ENCODE measurements at regions not wholly inside any gene's neighbourhood (a gene's known extent, or its start where the extent isn't known, plus 50 kb on each side); places are given as distances from the start of the nearest gene placed in this dataset.

DNA sequence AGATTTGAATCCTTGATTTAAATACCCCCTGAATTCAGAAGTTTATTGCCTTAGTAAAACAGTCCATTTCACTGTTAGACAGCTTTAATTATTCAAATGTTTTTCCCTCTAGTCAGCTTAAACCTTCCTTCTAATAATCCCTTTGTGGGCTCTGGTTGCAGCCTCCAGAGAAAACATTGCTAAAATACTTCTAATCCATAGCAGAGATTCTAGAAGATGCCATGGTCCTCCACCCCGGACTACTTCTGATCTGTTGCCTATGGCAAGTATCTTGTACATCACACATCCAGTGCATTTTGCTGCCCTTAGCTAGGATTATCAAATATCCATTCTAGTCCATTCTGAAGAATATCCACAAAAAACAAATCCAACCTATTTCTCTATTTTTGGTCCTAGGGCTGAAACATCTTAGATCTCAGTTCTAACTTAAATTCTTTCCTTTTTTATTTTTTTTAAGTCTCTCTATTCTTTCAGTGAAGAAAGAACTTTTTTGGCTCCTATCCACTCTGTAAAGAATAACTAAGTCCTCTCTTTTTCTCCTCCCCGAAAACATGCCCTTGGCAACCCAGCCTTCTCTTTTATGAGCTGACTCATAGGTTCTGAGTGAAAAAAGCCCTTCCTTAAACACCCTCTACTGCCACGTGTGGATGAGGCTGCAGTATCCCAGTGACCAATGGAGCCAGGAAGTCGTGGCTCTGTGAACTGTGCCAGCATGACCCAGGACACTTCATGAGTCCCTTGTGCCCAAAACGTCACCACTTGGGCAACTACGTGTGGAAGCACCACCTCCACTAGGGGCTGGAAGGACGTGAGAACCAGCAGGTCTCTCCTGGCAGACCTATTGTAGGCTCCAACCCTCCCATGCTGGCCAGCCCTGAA is 349.8 kb downstream of the TNS1 start:
- DNase-seq: no peak

DNA sequence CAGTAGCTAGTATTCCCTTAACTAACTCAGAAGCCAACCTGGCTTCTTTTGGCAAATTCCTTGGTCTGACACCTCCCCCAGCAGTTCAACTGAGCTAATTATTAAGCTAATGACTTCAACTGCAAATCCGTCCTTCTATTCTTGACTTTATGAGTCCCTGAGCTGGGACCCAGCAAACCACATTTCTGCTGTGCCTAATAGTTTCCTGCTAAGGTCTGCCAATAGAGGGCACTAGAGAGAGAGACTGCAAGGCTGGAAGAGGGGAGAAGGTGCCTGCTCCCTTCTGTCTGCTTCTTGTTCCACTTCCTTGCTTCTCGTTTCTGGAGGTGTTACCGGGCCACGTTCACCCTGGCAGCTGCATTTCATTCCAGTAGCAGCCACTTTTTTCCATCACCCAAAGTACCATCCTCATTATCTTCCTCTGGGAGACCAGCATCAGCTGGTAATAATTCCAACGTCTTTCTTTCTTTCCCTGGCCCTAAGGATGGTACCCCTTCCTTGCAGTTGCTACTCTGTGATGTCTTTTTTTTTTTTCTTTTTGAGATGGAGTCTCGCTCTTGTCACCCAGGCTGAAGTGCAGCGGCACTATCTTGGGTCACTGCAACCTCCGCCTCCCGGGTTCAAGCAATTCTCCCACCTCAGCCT is 352.0 kb downstream of the TNS1 start:
- DNase-seq: no peak

DNA sequence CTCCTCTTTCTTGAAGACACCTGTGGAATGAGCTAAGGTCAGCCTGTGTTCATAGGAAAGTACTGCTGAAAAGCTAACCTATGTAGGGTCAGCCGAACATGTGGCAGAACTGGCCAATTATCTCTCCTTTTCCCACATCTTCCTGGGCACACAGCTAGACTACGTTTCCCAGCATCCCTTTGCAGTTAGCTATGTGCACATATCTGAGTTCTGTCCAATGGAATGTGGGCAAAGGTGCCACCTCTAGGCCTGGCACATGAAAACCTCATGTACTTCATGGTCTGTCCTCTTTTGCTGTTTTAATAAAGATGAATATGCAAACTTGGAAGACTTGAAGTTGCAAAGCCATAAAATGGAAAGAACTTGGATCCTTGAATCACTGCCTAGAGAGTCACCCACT is 352.6 kb downstream of the TNS1 start:
- no peak for DNase-seq

DNA sequence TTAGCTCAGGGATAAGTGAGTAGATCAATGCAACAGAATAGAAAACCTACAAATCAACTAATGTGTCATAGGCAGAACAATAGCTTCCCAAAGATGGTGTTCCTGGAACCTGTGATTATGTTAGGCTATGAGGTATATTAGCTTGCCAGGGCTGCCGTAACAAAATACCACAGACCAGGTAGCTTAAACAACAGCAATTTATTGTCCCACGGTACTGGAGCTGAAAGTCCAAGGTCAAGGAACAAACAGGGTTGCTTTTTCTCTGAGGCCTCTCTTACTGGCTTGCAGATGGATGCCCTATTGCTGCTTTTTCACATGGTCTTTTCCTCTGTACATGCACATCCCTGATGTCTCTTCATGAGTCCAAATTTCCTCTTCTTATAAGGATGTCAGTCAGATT is 354.9 kb downstream of the TNS1 start:
- no peak for DNase-seq

DNA sequence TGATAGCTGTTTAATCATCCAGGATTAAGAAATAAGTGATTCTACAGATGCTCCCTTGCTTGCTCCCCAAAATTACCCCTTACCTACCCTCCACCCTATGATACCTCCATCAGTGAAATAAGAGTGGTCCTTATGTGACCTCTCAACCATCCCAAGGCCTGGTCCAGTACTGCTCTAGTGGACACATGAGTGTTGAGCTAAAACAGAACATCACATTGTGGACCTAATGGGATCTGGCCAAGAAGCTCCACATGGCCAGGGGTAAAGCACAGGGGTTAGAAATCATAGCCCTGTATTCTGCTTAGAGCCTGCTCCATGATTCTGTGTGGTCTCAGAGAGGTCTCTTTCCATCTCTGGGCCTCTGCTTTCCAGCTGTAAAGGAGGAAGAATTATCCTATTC is 355.6 kb downstream of the TNS1 start:
- no peak for DNase-seq

DNA sequence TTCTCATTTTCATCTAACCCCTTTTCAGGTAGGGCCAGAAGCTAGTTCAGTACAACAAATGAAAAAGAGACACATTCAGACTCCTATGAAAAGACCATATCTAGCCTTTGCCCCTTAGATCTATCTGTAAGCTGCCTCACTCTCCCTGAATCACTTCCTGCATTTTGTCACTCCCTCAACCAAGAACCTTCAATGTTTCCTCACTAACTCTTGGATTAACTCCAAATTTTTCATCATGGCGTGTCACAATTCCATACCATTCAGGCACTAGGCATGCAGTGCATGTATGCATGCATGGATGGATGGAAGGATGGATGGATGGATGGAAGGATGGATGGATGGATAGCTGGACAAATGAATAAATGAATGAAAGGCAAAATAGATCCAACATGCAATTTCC is 356.9 kb downstream of the TNS1 start:
- no peak for DNase-seq

DNA sequence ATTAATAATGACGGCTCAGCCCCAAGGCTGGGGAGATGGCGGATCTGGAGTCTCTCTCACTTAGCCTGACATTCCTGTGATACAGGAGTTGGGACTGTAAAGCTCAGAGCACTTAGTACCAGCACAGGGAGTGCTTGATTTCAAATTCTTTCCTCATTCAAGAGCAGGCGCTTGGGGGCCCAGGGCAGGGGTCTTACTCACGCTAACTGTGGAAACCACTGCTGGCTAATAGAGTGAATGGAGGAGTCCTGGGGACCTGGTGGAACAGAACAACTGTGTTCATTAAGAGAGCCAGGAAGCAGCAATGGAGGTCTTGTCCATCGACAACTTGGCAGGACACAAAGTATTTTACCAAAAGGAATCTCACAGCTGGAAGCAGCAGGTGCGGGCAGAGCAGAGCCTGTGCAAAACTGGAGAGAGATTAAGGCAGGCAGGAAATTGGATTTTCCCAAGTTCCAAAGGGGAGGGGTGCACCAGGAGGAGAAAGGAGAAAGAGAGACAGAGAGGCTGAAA is 358.9 kb downstream of the TNS1 start:
- DNase-seq: no peak

DNA sequence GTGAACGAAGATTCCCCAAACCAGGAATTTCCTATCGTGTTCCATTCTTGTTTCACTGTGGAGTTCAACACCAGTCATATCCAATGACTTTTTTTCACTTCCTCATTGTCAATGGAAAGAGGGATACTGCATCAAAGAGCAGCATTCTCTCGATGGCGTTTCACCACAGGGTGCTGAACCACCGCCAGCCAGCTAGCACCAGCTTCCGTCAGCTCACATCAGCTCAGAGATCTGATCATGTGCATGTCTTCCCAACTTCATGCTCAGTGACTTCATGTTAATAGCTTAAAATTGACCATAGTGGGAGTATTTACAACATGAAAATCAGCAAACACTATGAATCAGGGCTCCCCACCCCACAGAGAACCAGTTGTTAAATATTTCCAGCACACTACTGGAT is 359.9 kb downstream of the TNS1 start:
- no peak for DNase-seq

DNA sequence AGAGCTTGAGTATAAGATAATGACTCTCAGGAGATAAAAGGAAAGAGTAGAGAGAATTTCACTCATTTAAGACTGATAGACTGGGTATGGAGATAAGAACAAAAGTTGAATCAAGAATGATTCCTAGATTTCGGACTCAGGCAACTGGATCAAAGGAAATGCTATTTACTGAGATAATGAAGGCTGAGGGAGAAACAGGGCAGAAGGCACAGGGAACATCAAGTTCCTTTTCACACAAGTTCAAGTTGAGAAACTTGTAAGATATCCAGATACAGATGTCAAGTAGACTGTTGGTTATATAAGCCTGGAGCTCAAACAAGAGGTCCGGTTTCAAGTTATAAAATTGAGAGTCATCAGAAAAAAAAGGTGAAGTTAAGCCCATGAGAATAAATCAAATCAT is 360.8 kb downstream of the TNS1 start:
- no peak for DNase-seq

DNA sequence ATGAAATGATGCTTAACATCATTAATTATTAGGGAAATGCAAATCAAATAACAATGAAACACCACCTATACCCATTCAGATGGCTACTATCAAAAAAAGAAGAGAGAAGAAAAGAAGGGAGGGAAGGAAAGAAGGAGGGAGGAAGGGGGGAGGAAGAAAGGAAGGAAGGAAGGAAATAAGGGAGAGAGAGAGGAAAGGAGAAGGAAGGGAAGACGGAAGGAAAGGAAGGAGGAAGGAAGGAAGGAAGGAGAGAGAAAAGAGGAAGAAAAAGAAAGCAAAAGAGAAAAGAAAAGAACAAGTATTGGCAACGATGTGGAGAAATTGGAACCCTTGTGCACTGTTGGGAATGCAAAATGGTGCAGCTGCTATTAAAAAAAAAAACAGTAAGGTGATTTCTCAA is 363.3 kb downstream of the TNS1 start:
- DNase-seq: no peak

DNA sequence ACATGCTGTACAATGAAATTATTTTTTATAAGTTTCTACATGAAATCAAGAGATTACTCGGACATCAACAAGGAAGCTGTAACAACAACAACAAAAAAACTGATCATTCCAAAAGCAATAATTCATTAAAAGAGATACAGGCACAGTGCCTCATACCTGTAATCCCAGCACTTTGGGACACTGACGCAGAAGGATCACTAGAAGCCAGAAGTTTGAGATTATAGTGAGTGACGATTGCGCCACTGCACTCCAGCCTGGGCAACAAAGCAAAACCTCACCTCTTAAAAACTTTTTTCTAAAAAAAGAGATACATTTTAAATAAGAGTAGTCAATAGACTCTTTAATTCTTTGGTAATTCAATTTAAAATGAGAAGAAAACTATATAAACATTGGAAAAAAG is 364.3 kb downstream of the TNS1 start:
- DNase-seq: no peak

DNA sequence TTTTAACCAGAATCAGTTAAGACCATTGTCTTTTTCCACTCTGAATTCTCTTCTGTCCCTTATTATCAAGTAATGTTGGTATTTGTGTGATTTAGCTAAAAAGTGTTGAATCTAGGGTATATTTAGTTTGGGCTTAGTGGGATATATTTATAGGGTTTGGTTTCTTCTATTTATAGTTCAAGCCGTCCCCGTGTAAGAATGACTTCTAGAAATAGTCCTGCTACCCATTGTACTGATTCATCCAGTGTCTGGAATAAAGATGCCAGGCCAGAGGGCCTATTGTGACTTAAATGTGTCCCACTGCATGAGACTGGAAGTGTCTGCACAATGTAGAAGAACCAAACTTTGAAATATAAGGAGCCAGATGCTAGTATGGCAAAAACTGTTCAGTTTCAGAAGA is 364.8 kb downstream of the TNS1 start:
- no peak for DNase-seq

DNA sequence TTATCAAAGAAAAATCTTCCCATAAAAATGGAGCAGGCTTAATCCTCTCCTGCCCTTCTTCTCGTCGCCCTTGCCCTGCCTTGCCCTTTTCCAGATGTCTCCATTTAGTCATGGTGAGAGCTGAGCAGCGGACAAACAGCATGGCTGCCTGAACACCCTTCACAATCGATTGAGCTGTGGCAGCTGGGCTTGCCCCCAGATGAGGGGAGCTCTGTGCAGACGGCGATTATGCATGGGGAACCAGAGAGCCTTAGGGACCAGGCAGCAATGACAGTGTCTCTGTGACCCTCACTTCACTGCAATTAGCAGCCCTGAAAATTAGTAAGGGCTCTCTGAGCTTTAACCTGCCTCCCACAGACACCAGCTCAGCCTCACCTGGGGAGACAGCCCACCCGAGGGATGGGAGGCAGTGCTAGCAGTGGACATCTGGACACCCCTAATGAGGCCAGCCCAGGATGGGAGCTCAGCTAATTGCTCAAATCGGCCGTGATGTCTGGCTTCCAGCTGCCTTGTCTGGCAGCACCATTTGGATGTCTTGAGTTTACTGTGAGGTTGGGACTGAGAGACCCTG is 365.7 kb downstream of the TNS1 start:
- DNase-seq: no peak

DNA sequence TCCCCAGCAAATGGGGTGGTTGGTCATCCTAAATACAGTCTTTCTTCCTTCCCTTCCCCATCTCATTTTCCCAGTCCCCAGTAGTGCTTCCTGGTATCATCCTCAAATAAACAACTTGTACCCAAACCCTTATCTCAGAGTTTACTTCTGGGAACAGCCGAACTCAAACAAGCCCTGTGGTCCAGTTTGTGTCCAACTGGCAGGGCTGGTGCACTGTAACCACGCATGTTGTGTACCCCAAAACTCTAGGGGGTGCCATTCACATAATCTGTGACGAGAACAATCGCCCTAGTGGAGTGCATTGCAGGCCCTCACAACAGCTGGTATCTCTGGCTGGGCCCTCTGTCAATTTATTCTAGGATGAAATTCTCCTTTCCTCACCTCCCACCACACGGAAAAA is 366.2 kb downstream of the TNS1 start:
- DNase-seq: no peak

DNA sequence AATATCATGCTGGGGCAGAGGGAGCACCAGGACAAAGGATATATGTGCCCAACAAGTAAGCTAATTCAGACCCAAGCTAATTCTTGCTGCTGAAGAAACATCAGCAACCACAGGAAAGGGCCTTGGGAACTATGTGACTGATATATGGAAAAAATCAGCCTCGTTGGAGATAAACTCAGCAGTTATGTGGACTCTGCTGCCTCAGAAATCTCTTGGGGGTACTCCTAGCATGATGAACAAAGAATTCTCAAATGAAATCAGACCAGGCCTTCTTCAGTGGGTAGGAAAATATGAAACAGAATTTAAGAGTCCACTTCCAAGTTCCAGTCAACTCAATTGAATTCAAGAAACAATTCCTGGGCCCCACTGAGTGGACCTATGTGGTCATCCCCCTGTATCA is 367.9 kb downstream of the TNS1 start:
- no peak for DNase-seq

DNA sequence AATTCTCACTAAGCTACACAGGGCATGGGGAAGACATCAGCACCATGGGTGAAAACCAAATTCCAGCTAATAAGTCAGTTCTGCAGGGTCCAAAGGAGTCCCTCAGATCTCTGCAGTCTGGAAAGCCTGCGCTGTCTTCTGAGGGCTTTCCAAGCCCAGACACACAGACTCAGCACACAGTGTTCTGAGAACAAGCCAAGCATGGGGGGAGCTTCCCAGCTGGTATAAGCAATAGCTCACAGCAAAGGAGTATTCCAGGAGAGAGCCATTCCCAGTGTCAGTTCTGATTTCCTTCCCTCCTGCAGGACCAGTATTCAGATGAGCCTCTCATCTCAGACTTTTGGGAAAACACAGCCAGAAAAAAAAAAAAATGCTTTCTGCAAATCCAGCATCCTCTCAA is 370.8 kb downstream of the TNS1 start:
- DNase-seq: no peak

DNA sequence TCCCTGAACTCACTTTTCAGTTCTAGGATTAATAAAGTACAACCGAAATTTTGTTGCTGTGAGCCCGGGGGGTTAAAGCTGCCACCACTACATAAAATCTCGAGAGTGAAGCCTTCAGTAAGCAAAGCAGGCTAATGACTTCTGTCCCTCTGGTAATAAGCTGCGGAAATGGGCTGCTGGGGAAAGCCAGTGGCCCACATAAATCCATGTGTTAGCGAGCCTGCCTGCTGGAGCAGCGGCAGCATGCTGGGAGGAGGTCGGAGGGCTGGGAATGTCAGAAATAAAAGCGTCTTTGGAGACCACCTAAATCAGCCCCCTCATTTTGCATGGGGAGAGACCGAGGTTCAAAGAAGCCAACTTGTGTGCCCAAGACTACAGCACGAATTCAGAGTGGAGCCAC is 371.7 kb downstream of the TNS1 start:
- no peak for DNase-seq

DNA sequence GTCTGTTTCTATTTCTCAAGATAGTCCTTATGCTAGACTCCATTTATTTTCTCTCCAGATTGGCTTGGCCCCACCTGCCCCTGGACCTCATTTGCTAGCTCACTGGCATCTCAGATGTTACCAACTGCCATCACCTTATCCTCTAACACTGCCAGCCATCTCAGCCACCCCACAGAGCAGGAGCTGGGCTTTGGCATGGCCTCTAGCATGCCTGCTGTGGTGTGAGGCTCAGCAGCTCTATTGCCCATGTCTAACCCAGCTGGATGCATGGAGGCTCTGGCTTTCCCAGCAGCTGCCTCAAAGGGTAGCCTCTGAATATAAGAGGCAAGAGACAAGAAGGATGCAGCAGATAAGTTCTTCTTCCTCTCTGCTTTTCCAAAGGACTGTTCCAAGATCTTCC is 373.4 kb downstream of the TNS1 start:
- DNase-seq: no peak

DNA sequence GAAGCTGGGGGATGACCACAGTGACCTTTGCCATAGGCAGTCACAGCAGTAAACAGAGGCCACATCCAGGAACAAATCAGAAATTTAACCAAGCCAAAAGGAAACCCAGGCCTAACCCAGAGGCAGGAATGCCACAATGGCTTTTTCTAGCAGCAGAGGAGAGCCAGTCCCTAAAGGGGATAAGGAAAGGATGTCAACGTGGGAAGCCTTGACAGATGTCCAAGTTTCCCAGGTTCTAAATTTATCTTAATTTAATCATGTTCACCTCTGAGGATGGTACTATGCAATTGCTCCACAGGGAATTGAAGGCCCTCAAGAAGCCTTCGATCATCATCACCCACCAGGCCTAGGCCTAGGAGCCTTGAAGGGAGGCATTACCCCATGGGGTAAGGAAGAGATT is 374.7 kb downstream of the TNS1 start:
- DNase-seq: no peak

DNA sequence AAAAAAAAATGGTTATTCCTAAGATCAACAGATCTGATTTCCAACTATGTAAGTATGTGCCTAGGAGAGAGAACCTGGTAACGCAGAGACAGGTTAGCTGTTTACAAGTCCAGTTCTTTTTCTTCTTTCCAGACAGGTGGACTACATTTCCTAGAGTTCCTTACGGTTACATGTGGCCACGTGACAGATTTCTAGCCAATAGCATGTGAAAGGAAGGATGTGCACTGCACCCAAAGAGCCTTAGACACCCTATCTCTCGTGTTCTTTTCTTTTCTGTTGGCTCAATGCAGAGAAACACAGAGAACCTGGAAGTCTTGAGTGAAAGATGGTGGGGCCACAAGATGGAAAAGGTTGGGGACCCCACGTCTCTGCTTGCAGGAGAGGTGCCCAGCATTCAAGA is 375.9 kb downstream of the TNS1 start:
- no peak for DNase-seq

DNA sequence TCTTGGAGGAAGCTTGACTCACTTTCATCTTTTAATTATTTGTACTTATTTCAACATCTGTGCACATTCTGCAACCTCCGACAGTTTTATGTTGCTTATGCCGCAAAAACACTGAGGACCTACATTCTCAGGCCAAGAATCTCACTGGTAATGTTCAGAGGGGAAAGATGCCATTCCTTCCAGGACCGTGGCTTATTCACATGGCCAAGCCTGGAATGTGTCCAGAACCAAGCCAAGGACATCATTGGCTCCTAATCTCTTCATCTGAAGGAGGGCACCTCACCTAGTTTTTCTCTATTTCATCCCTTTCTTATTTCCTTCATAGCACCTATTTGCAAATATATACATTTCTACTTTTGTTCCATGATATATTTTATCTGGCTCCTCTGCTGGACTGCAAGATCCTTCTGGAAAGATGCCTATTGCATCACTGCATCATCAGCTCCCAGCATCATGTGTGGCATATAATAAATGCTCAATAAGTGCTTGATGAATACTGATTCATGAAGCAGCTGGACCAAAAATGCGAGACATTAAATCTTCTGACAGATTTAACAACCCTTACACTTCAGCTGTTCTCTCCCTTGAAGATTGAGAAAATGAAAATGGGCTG is 377.1 kb downstream of the TNS1 start:
- DNase-seq: no peak

DNA sequence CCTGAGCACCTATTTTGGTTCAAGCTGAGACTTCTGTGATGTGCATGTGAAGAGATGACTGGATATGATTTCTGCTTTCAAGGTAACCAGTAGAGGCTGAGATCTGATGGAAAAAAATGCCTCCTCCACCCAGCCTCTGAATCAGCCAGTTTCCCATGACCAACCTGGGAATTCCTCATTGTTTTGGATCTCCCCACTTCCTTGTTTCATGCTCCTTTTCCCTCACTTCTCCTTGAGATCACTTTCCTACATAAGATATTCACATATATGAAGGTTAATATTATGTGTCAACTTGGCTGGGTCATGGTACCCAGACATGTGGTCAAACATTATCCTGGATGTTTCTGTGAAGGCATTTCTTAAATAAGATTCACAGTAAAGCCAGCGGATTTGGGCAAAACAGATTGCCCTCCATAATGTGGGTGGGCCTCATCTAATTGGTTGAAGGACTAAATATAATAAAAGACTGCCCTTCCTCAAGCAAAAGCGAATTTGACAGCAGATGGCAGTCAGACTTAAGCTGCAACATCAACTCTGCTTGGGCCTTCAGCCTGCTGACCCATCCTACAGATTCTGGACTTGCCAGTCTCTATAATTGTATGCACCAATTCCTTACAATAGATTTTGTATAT is 379.4 kb downstream of the TNS1 start:
- DNase-seq: no peak

All from DMS79 treated with DMSO at 0.1 percent for 48 hours (cell line).